ENCODE measurements at regions not wholly inside any gene's neighbourhood (a gene's known extent, or its start where the extent isn't known, plus 50 kb on each side); places are given as distances from the start of the nearest gene placed in this dataset.
A peak's percentile ranks its signal among the peaks of the same experiment; 100 is the strongest.

DNA sequence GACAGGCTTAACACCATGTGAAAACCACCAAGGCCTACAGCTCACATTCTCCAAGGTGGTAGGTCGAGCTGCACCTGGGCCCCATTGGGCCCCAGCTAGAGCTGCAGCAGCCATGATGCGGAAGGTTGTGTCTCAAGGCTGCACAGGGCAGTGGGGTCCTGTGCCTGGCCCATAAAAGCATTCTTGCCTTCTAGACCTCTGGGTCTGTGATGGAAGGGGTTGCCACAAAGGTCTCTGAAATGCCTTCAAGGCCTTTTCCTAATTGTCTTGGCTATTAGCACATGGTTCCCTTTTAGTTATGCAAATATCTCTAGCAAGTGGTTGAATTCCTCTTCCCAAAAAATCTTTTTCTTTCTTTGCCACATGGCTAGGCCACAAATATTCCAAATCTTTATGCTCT lies 52.5 kb upstream of the C11orf58 start:
- no peak overlapping the region for H3K4me3 ChIP-seq (ENCODE audit: low read depth, low read length)
- TF ChIP-seq, protein P1, sequence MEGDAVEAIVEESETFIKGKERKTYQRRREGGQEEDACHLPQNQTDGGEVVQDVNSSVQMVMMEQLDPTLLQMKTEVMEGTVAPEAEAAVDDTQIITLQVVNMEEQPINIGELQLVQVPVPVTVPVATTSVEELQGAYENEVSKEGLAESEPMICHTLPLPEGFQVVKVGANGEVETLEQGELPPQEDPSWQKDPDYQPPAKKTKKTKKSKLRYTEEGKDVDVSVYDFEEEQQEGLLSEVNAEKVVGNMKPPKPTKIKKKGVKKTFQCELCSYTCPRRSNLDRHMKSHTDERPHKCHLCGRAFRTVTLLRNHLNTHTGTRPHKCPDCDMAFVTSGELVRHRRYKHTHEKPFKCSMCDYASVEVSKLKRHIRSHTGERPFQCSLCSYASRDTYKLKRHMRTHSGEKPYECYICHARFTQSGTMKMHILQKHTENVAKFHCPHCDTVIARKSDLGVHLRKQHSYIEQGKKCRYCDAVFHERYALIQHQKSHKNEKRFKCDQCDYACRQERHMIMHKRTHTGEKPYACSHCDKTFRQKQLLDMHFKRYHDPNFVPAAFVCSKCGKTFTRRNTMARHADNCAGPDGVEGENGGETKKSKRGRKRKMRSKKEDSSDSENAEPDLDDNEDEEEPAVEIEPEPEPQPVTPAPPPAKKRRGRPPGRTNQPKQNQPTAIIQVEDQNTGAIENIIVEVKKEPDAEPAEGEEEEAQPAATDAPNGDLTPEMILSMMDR (conservative IDR thresholded peaks at IDR 0.05; ENCODE audit: low read depth, low read length) = no peak

DNA sequence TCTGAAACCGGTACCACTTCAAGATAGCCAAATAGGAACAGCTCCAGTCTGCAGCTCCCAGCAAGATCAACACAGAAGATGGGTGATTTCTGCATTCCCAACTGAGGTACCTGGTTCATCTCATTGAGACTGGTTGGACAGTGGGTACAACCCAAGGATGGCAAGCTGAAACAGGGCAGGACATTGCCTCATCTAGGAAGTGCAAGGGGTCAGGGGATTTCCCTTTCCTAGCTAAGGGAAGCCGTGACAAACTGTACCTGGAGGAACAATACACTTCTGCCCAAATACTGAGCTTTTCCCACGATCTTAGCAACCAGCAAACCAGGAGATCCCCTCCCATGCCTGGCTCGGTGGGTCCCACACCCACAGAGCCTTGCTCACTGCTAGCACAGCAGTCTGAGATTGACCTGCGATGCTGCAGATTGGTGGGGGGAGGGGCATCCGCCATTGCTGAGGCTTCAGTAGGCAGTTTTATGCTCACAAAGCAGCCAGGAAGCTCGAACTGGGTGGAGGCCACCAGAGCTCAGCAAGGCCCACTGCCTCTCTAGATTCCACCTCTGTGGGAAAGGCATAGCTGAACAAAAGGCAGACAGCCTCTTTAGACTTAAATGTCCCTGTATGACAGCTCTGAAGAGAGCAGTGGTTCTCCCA lies 59.9 kb upstream of the C11orf58 start:
- H3K4me3 ChIP-seq (ENCODE audit: low read depth, low read length) = no peak overlapping the region
- TF ChIP-seq, protein P1 (conservative IDR thresholded peaks at IDR 0.05; ENCODE audit: low read depth, low read length) = no peak
- no peak for DNase-seq (ENCODE audit: low read depth)

More for the DNA sequence above, 52.5 kb upstream of the C11orf58 start:
- DNase-seq (ENCODE audit: low read depth) = no peak

DNA sequence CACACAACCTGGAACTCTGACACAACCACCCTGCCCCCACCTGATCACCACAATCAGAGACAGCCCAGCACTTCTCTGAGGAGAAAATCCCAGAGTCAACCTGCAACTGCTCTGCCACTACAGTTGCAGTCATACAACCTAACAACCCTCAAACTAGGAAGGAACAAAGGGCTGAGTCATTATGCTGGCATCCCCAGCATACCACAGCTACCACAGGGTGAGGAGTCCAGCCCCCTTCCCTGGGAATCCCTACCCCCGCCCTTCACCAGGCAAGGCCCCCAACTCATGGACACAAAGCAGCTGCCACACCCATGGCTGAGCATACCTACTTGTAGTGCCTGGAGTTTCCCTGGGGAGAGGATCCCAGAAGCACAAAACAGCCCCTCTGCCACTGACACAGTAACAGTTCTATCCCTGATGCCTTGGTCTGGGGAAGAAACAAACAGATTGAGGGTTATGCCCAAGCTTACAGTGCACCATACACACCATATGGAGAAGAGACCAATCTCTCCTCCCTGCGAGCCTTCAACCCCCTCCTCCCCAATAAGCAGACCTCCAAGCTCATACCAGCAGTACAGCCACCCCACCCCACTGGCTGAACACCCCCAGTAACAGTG lies 68.5 kb upstream of the C11orf58 start:
- H3K4me3 ChIP-seq (ENCODE audit: low read depth, low read length) = no peak overlapping the region
- DNase-seq (ENCODE audit: low read depth) = peak; percentile 53
- TF ChIP-seq, protein P1 (conservative IDR thresholded peaks at IDR 0.05; ENCODE audit: low read depth, low read length) = no peak

GRCh38 chr11:16632295-16633200 lies 105.9 kb upstream of the C11orf58 start:
- TF ChIP-seq, protein P1 (conservative IDR thresholded peaks at IDR 0.05; ENCODE audit: low read depth, low read length) = peak; percentile 75
- no peak for DNase-seq (ENCODE audit: low read depth)
- no peak overlapping the region for H3K4me3 ChIP-seq (ENCODE audit: low read depth, low read length)

GRCh38 chr11:16630651-16631050 lies 107.8 kb upstream of the C11orf58 start:
- TF ChIP-seq, protein P1 (conservative IDR thresholded peaks at IDR 0.05; ENCODE audit: low read depth, low read length) = no peak
- DNase-seq (ENCODE audit: low read depth) = no peak
- H3K4me3 ChIP-seq (ENCODE audit: low read depth, low read length) = no peak overlapping the region

DNA sequence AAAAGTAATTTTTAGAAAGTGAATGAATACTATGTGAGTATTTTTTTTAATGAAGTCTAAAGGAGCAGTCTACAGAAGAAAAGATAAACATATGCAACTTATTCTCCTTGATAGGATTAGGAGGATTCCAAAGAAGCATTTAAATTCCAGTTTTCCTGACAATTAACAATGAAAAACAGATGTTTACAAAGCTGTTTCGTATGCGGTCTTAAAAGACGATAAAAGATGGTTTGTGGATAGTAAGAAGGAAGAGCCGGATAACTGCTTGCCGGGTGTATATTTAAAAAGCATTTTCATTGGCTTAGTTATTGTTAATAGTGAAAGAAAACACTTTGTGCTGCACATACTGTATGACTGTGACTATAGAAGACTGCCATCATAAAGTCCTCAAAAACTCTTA lies 120.0 kb upstream of the C11orf58 start:
- no peak for DNase-seq (ENCODE audit: low read depth)
- H3K4me3 ChIP-seq (ENCODE audit: low read depth, low read length) = no peak overlapping the region
- TF ChIP-seq, protein P1 (conservative IDR thresholded peaks at IDR 0.05; ENCODE audit: low read depth, low read length) = no peak
